ENCODE measurements at regions not wholly inside any gene's neighbourhood (a gene's known extent, or its start where the extent isn't known, plus 50 kb on each side); places are given as distances from the start of the nearest gene placed in this dataset.

GRCh38 chr7:128153436-128153835, 87.6 kb upstream of the LEP start:
- Histone ChIP-seq H3K9me3 (ENCODE audit: low read length) (no peaks in the 10 kb centered on the region), H3F3A (ENCODE audit: insufficient read depth, low read length) (no peaks in the 10 kb centered on the region), H3K27ac (ENCODE audit: low read depth, low read length, poor library complexity, severe bottlenecking) (no peak overlapping the region), H3K4me2 (ENCODE audit: low read length) (no peak overlapping the region), H3K27me3 (ENCODE audit: insufficient read depth, low read length) (0 out of 2 replicates have a peak, but pooled peaks cover 5% of the 10 kb centered on the region), H3K9me2 (ENCODE audit: low read depth, low read length) (no peaks in the 10 kb centered on the region), H2AFZ (ENCODE audit: low read length) (no peak overlapping the region), H3K9ac (ENCODE audit: low read length) (no peak overlapping the region), H3K79me2 (ENCODE audit: insufficient read depth, low read length) (no peaks in the 10 kb centered on the region), H4K20me1 (ENCODE audit: insufficient read depth, low read length) (no peaks in the 10 kb centered on the region), H3K36me3 (ENCODE audit: insufficient read depth, low read length) (no peaks in the 10 kb centered on the region), H3K4me3 (ENCODE audit: low read depth, low read length, poor library complexity, severe bottlenecking) (no peak overlapping the region), H3K4me1 (ENCODE audit: insufficient read depth, low read length, severe bottlenecking) (no peaks in the 10 kb centered on the region)
- TF ChIP-seq EZH2 (IDR thresholded peaks at IDR 0.05; ENCODE audit: borderline replicate concordance, low read length): no peak
- TF ChIP-seq, protein P1, sequence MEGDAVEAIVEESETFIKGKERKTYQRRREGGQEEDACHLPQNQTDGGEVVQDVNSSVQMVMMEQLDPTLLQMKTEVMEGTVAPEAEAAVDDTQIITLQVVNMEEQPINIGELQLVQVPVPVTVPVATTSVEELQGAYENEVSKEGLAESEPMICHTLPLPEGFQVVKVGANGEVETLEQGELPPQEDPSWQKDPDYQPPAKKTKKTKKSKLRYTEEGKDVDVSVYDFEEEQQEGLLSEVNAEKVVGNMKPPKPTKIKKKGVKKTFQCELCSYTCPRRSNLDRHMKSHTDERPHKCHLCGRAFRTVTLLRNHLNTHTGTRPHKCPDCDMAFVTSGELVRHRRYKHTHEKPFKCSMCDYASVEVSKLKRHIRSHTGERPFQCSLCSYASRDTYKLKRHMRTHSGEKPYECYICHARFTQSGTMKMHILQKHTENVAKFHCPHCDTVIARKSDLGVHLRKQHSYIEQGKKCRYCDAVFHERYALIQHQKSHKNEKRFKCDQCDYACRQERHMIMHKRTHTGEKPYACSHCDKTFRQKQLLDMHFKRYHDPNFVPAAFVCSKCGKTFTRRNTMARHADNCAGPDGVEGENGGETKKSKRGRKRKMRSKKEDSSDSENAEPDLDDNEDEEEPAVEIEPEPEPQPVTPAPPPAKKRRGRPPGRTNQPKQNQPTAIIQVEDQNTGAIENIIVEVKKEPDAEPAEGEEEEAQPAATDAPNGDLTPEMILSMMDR (IDR thresholded peaks at IDR 0.05; ENCODE audit: low read length): no peak

GRCh38 chr7:128154504-128154903, 86.6 kb upstream of the LEP start:
- TF ChIP-seq EZH2 (IDR thresholded peaks at IDR 0.05; ENCODE audit: borderline replicate concordance, low read length): no peak
- TF ChIP-seq, protein P1 (IDR thresholded peaks at IDR 0.05; ENCODE audit: low read length): no peak
- Histone ChIP-seq H3K4me1 (ENCODE audit: insufficient read depth, low read length, severe bottlenecking) (no peaks in the 10 kb centered on the region), H3K9ac (ENCODE audit: low read length) (no peak overlapping the region), H3K9me2 (ENCODE audit: low read depth, low read length) (no peaks in the 10 kb centered on the region), H2AFZ (ENCODE audit: low read length) (no peak overlapping the region), H3K79me2 (ENCODE audit: insufficient read depth, low read length) (no peaks in the 10 kb centered on the region), H3K4me2 (ENCODE audit: low read length) (no peak overlapping the region), H4K20me1 (ENCODE audit: insufficient read depth, low read length) (no peaks in the 10 kb centered on the region), H3K4me3 (ENCODE audit: low read depth, low read length, poor library complexity, severe bottlenecking) (no peak overlapping the region), H3F3A (ENCODE audit: insufficient read depth, low read length) (no peaks in the 10 kb centered on the region), H3K36me3 (ENCODE audit: insufficient read depth, low read length) (no peaks in the 10 kb centered on the region), H3K27me3 (ENCODE audit: insufficient read depth, low read length) (0 out of 2 replicates have a peak, but pooled peaks cover 5% of the 10 kb centered on the region), H3K27ac (ENCODE audit: low read depth, low read length, poor library complexity, severe bottlenecking) (no peak overlapping the region), H3K9me3 (ENCODE audit: low read length) (no peaks in the 10 kb centered on the region)

- Histone ChIP-seq H3K27me3 (ENCODE audit: insufficient read depth, low read length) (0 out of 2 replicates have a peak, but pooled peaks cover 5% of the 10 kb centered on the region), H3K27ac (ENCODE audit: low read depth, low read length, poor library complexity, severe bottlenecking) (no peak overlapping the region), H3K36me3 (ENCODE audit: insufficient read depth, low read length) (no peaks in the 10 kb centered on the region), H3K9me3 (ENCODE audit: low read length) (no peaks in the 10 kb centered on the region), H2AFZ (ENCODE audit: low read length) (no peak overlapping the region), H3K4me2 (ENCODE audit: low read length) (no peak overlapping the region), H4K20me1 (ENCODE audit: insufficient read depth, low read length) (no peaks in the 10 kb centered on the region), H3F3A (ENCODE audit: insufficient read depth, low read length) (no peaks in the 10 kb centered on the region), H3K9me2 (ENCODE audit: low read depth, low read length) (no peaks in the 10 kb centered on the region), H3K79me2 (ENCODE audit: insufficient read depth, low read length) (no peaks in the 10 kb centered on the region), H3K9ac (ENCODE audit: low read length) (no peak overlapping the region), H3K4me1 (ENCODE audit: insufficient read depth, low read length, severe bottlenecking) (no peaks in the 10 kb centered on the region), H3K4me3 (ENCODE audit: low read depth, low read length, poor library complexity, severe bottlenecking) (no peak overlapping the region)
- TF ChIP-seq EZH2 (IDR thresholded peaks at IDR 0.05; ENCODE audit: borderline replicate concordance, low read length): no peak
- TF ChIP-seq, protein P1 (IDR thresholded peaks at IDR 0.05; ENCODE audit: low read length): no peak
Measured at GRCh38 chr7:128155100-128155740, 85.9 kb upstream of the LEP start.

All from OCI-LY1 (cell line).